GM23338 (cell line): ENCODE measurements at regions not wholly inside any gene's neighbourhood (a gene's known extent, or its start where the extent isn't known, plus 50 kb on each side); places are given as distances from the start of the nearest gene placed in this dataset.

Source experiments
- ATAC-seq: fragments of 200-7000 bp; cut with Tn5 transposase; 3 replicates; pipeline ENCODE4 v1.9.1; 2020
- DNase-seq: peaks from one replicate; pipeline ENCODE4 v3.0.0-alpha.2; 2015; ENCODE audit warnings: low spot score
- H2AFZ ChIP-seq: fragments of 200-600 bp; sonication (generic); 2 replicates; pipeline ENCODE4 v1.8.0; 2016; ENCODE audit warnings: antibody characterized with exemption, mild to moderate bottlenecking, moderate library complexity
- H3F3A ChIP-seq: fragments of 200-600 bp; sonication (generic); replicated peaks from 2 replicates; pipeline ENCODE4 v1.8.0; 2017; ENCODE audit warnings: antibody characterized with exemption, mixed run types, low read depth
- H3K27ac ChIP-seq: fragments of 200-600 bp; sonication (generic); 2 replicates; pipeline ENCODE4 v1.6.1; 2016; ENCODE audit warnings: low read depth
- H3K27me3 ChIP-seq: fragments of 200-600 bp; sonication (generic); 2 replicates; pipeline ENCODE4 v1.8.0; 2016; ENCODE audit warnings: mild to moderate bottlenecking, mixed run types, moderate library complexity; ENCODE audit not compliant: insufficient read depth
- H3K36me3 ChIP-seq: fragments of 200-600 bp; sonication (generic); 2 replicates; pipeline ENCODE4 v1.8.0; 2016; ENCODE audit warnings: mild to moderate bottlenecking; ENCODE audit not compliant: insufficient read depth
- H3K4me1 ChIP-seq: fragments of 200-600 bp; sonication (generic); 2 replicates; pipeline ENCODE4 v1.8.0; 2016; ENCODE audit warnings: mild to moderate bottlenecking, moderate library complexity; ENCODE audit not compliant: insufficient read depth
- H3K4me2 ChIP-seq: fragments of 200-600 bp; sonication (generic); 2 replicates; pipeline ENCODE4 v1.7.1; 2017; ENCODE audit warnings: mixed run types
- H3K4me3 ChIP-seq: fragments of 200-600 bp; sonication (generic); 2 replicates; pipeline ENCODE4 v1.6.1; 2016; ENCODE audit warnings: mixed run types
- H3K79me2 ChIP-seq: fragments of 200-600 bp; sonication (generic); replicated peaks from 2 replicates; pipeline ENCODE4 v1.8.0; 2017; ENCODE audit warnings: mild to moderate bottlenecking; ENCODE audit not compliant: insufficient read depth
- H3K9me2 ChIP-seq: fragments of 200-600 bp; sonication (generic); 2 replicates; pipeline ENCODE4 v1.8.0; 2017; ENCODE audit not compliant: insufficient read depth
- H4K20me1 ChIP-seq: fragments of 200-600 bp; sonication (generic); replicated peaks from 2 replicates; pipeline ENCODE4 v1.8.0; 2017; ENCODE audit warnings: mild to moderate bottlenecking; ENCODE audit not compliant: insufficient read depth
- H3K27ac Mint-ChIP-seq: 2 replicates; pipeline ENCODE4 v1.8.0; 2020; ENCODE audit warnings: inconsistent platforms, mild to moderate bottlenecking, moderate library complexity, mixed read lengths
- H3K27me3 Mint-ChIP-seq: 3 replicates; pipeline ENCODE4 v1.8.0; 2022; ENCODE audit warnings: low read depth, mild to moderate bottlenecking, moderate library complexity, mixed read lengths, inconsistent platforms; ENCODE audit not compliant: insufficient read depth, poor library complexity
- H3K36me3 Mint-ChIP-seq: 3 replicates; pipeline ENCODE4 v1.8.0; 2021; ENCODE audit warnings: low read depth, mild to moderate bottlenecking, inconsistent platforms, moderate library complexity, mixed read lengths
- H3K4me1 Mint-ChIP-seq: 3 replicates; pipeline ENCODE4 v1.8.0; 2020; ENCODE audit warnings: mild to moderate bottlenecking, inconsistent platforms, mixed read lengths
- H3K4me3 Mint-ChIP-seq: 3 replicates; pipeline ENCODE4 v1.8.0; 2021; ENCODE audit warnings: moderate library complexity, mild to moderate bottlenecking, inconsistent platforms, mixed read lengths
- H3K9me3 Mint-ChIP-seq: 3 replicates; pipeline ENCODE4 v1.8.0; 2020; ENCODE audit warnings: moderate library complexity, mild to moderate bottlenecking, inconsistent platforms, mixed read lengths
- CREB1 ChIP-seq: fragments of 250-450 bp; sonication (Bioruptor Pico); IDR thresholded peaks from 2 replicates; pipeline ENCODE4 v1.5.0; 2020; ENCODE audit warnings: low read depth, mild to moderate bottlenecking, moderate library complexity
- CTCF ChIP-seq, 2 experiments: fragments of 200-600 bp in 1 of 2; sonication (generic) in 1 of 2; conservative IDR thresholded peaks; 2 replicates each; pipeline versions ENCODE4 v1.5.1 to v1.6.1; 2016 to 2017; ENCODE audit warnings: antibody characterized with exemption in 2 of 2, low read depth in 2 of 2, mild to moderate bottlenecking in 2 of 2, moderate library complexity in 1 of 2
- ETS1 ChIP-seq: IDR thresholded peaks from 2 replicates; pipeline ENCODE4 v1.6.1; 2016; ENCODE audit warnings: antibody characterized with exemption
- EZH2 ChIP-seq: fragments of 200-600 bp; sonication (generic); IDR thresholded peaks from one replicate; pipeline ENCODE4 v1.8.0; 2017; ENCODE audit warnings: antibody characterized with exemption, mild to moderate bottlenecking, low read depth; ENCODE audit not compliant: unreplicated experiment
- EZH2phosphoT487 ChIP-seq: fragments of 200-600 bp; sonication (generic); IDR thresholded peaks from one replicate; pipeline ENCODE4 v1.8.1; 2018; ENCODE audit warnings: antibody characterized with exemption; ENCODE audit not compliant: unreplicated experiment
- JUNB ChIP-seq: IDR thresholded peaks from one replicate; pipeline ENCODE4 v1.6.1; 2016; ENCODE audit warnings: antibody characterized with exemption; ENCODE audit not compliant: unreplicated experiment
- NANOG ChIP-seq: IDR thresholded peaks from 2 replicates; pipeline ENCODE4 v1.6.1; 2016; ENCODE audit warnings: antibody characterized with exemption, borderline replicate concordance
- POLR2AphosphoS5 ChIP-seq: IDR thresholded peaks from 2 replicates; pipeline ENCODE4 v1.6.1; 2016; ENCODE audit warnings: antibody characterized with exemption, low read depth
- REST ChIP-seq: IDR thresholded peaks from one replicate; pipeline ENCODE4 v1.6.1; 2018; ENCODE audit warnings: antibody characterized with exemption; ENCODE audit not compliant: unreplicated experiment
- STAT1 ChIP-seq: IDR thresholded peaks from one replicate; pipeline ENCODE4 v1.6.1; 2016; ENCODE audit warnings: antibody characterized with exemption; ENCODE audit not compliant: unreplicated experiment
- ZNF114 ChIP-seq: fragments of 250-450 bp; sonication (Bioruptor Pico); IDR thresholded peaks from 2 replicates; pipeline ENCODE4 v1.5.0; 2020; ENCODE audit warnings: mild to moderate bottlenecking, moderate library complexity
- ZNF331 ChIP-seq: fragments of 250-450 bp; sonication (Bioruptor Pico); IDR thresholded peaks from 2 replicates; pipeline ENCODE4 v1.5.0; 2020; ENCODE audit warnings: low read depth, mild to moderate bottlenecking, moderate library complexity
- ZNF462 ChIP-seq: fragments of 250-450 bp; sonication (Bioruptor Pico); IDR thresholded peaks from 2 replicates; pipeline ENCODE4 v1.5.0; 2020; ENCODE audit warnings: mild to moderate bottlenecking, moderate library complexity

GRCh38 chr12:43238281-43238680 is 313.7 kb downstream of the ADAMTS20 start:
- peaks cover 4% of the 10 kb centered on the region; the same call in 2 of the 3 replicates for H3K4me1 Mint-ChIP-seq
- H3K4me2 ChIP-seq, result no peak overlapping the region

More at GRCh38 chr12:43238281-43238680, 313.7 kb downstream of the ADAMTS20 start:
- no peaks in the 10 kb centered on the region for H3K36me3 ChIP-seq
- peaks cover 6% of the 10 kb centered on the region; the same call in 1 of the 2 replicates for H3K9me2 ChIP-seq
- no peaks in the 10 kb centered on the region for H3F3A ChIP-seq
- H3K27me3 ChIP-seq, result no peaks in the 10 kb centered on the region
- Mint-ChIP-seq H3K9me3 (no peaks in the 10 kb centered on the region; the same call in 2 of the 3 replicates), H3K4me3 (no peak overlapping the region), H3K27me3 (no peaks in the 10 kb centered on the region), H3K36me3 (no peaks in the 10 kb centered on the region), H3K27ac (no peak overlapping the region)
- ATAC-seq (no peak), DNase-seq (no peak)
- no peaks in the 10 kb centered on the region for H3K79me2 ChIP-seq
- H3K4me1 ChIP-seq, result peaks cover 7% of the 10 kb centered on the region
- no peaks in the 10 kb centered on the region for H4K20me1 ChIP-seq
- no peak overlapping the region for H3K4me3 ChIP-seq
- no peak overlapping the region for H3K27ac ChIP-seq
- no peak for TF ChIP-seq ZNF331
- no peak for TF ChIP-seq STAT1
- no peak for TF ChIP-seq EZH2
- no peak for TF ChIP-seq NANOG
- no peak for TF ChIP-seq ETS1
- TF ChIP-seq POLR2AphosphoS5, result no peak
- TF ChIP-seq JUNB, result no peak
- TF ChIP-seq EZH2phosphoT487, result no peak
- no peak for TF ChIP-seq ZNF114 (CRISPR knock-in tag)
- no peak for TF ChIP-seq CTCF (conservative IDR thresholded peaks at IDR 0.05; ENCODE audit: low read depth in 2 of 2)
- TF ChIP-seq CREB1, result no peak
- TF ChIP-seq ZNF462, result no peak
- no peak for TF ChIP-seq REST
- no peak overlapping the region for H2AFZ ChIP-seq
